Stimulated activated naive CD8-positive, alpha-beta T cell treated with anti-CD3 and anti-CD28 coated beads, Interleukin-15, amount 100 ng/mL, for 72 hours (primary cell): ENCODE measurements at regions not wholly inside any gene's neighbourhood (a gene's known extent, or its start where the extent isn't known, plus 50 kb on each side); places are given as distances from the start of the nearest gene placed in this dataset.
A peak's percentile ranks its signal among the peaks of the same experiment; 100 is the strongest.
"Not testable (repeated sequence)": the region's sequence is repeated elsewhere in the genome, so short reads cannot be mapped to it uniquely, and the experiment has no call there.

Experiments
- ATAC-seq: fragments of 150-1000 bp; cut with Tn5 transposase; 2 replicates; pipeline ENCODE4 v1.10.0; 2021; ENCODE audit warnings: mild to moderate bottlenecking, moderate library complexity
- DNase-seq, 2 donors: peaks; one replicate each; pipeline ENCODE4 v3.0.0; 2021 to 2022
- H3K27ac Mint-ChIP-seq, 2 donors: one replicate each; pipeline ENCODE4 v1.8.0; 2022; ENCODE audit warnings: mild to moderate bottlenecking in 2 of 2, mixed read lengths in 2 of 2, moderate library complexity in 2 of 2
- H3K27me3 Mint-ChIP-seq: one replicate; pipeline ENCODE4 v1.8.0; 2022; ENCODE audit warnings: mixed read lengths
- H3K4me1 Mint-ChIP-seq: one replicate; pipeline ENCODE4 v1.8.0; 2022; ENCODE audit warnings: mild to moderate bottlenecking, mixed read lengths
- H3K4me3 Mint-ChIP-seq, 2 donors: one replicate each; pipeline ENCODE4 v1.8.0; 2022; ENCODE audit warnings: mild to moderate bottlenecking in 2 of 2, mixed read lengths in 2 of 2, moderate library complexity in 1 of 2
- H3K9me3 Mint-ChIP-seq, 2 donors: one replicate each; pipeline ENCODE4 v1.8.0; 2022; ENCODE audit warnings: mixed read lengths in 2 of 2

GRCh38 chr1:213324859-213325258 lies 273.8 kb downstream of the RPS6KC1 start:
- Mint-ChIP-seq H3K27ac (no peak overlapping the region), H3K4me3 (no peak overlapping the region), H3K9me3 (no peaks in the 10 kb centered on the region), H3K4me1 (no peaks in the 10 kb centered on the region), H3K27me3 (no peaks in the 10 kb centered on the region)
- no peak for ATAC-seq
- DNase-seq, result no peak

GRCh38 chr1:213325482-213325881 lies 274.4 kb downstream of the RPS6KC1 start:
- ATAC-seq, result no peak
- DNase-seq, result no peak
- Mint-ChIP-seq H3K9me3 (no peaks in the 10 kb centered on the region), H3K4me1 (no peaks in the 10 kb centered on the region), H3K27ac (no peak overlapping the region), H3K4me3 (no peak overlapping the region), H3K27me3 (no peaks in the 10 kb centered on the region)

- DNase-seq (no peak), ATAC-seq (no peak)
- H3K27ac Mint-ChIP-seq, result no peak overlapping the region
- H3K27me3 Mint-ChIP-seq, result no peaks in the 10 kb centered on the region
- no peaks in the 10 kb centered on the region for H3K9me3 Mint-ChIP-seq
- no peak overlapping the region for H3K4me3 Mint-ChIP-seq
- no peaks in the 10 kb centered on the region for H3K4me1 Mint-ChIP-seq
These were observed 275.4 kb downstream of the RPS6KC1 start for GRCh38 chr1:213326281-213327016.

GRCh38 chr1:213327017-213327667 lies 276.1 kb downstream of the RPS6KC1 start:
- Mint-ChIP-seq H3K4me1 (no peaks in the 10 kb centered on the region), H3K9me3 (no peaks in the 10 kb centered on the region), H3K27me3 (no peaks in the 10 kb centered on the region), H3K4me3 (no peak overlapping the region), H3K27ac (no peak overlapping the region)
- DNase-seq (no peak), ATAC-seq (no peak)

- H3K4me1 Mint-ChIP-seq, result no peaks in the 10 kb centered on the region
- DNase-seq, result no peak
- no peaks in the 10 kb centered on the region for H3K9me3 Mint-ChIP-seq
- H3K4me3 Mint-ChIP-seq, result no peak overlapping the region
- ATAC-seq, result no peak
- no peak overlapping the region for H3K27ac Mint-ChIP-seq
- no peaks in the 10 kb centered on the region for H3K27me3 Mint-ChIP-seq
These were observed 278.5 kb downstream of the RPS6KC1 start for GRCh38 chr1:213329406-213330008.

GRCh38 chr1:213330281-213330680 lies 279.2 kb downstream of the RPS6KC1 start:
- DNase-seq (no peak), ATAC-seq (no peak)
- Mint-ChIP-seq H3K27me3 (no peaks in the 10 kb centered on the region), H3K9me3 (no peaks in the 10 kb centered on the region), H3K4me1 (no peaks in the 10 kb centered on the region), H3K27ac (no peak overlapping the region), H3K4me3 (no peak overlapping the region)

- Mint-ChIP-seq H3K9me3 (no peaks in the 10 kb centered on the region), H3K27me3 (no peaks in the 10 kb centered on the region), H3K27ac (no peak overlapping the region), H3K4me3 (no peak overlapping the region), H3K4me1 (no peaks in the 10 kb centered on the region)
- DNase-seq, result no peak
- ATAC-seq, result no peak
These were observed 280.7 kb downstream of the RPS6KC1 start for GRCh38 chr1:213331631-213332175.

GRCh38 chr1:213332491-213332890 lies 281.4 kb downstream of the RPS6KC1 start:
- Mint-ChIP-seq H3K9me3 (no peaks in the 10 kb centered on the region), H3K27ac (no peak overlapping the region), H3K4me3 (no peak overlapping the region), H3K4me1 (no peaks in the 10 kb centered on the region), H3K27me3 (no peaks in the 10 kb centered on the region)
- ATAC-seq, result no peak
- DNase-seq, result no peak

- no peak for DNase-seq
- Mint-ChIP-seq H3K4me1 (no peaks in the 10 kb centered on the region), H3K27me3 (no peaks in the 10 kb centered on the region), H3K9me3 (no peaks in the 10 kb centered on the region), H3K4me3 (no peak overlapping the region), H3K27ac (no peak overlapping the region)
- no peak for ATAC-seq
These were observed 282.1 kb downstream of the RPS6KC1 start for GRCh38 chr1:213333121-213333520.

GRCh38 chr1:213335084-213335483 lies 284.0 kb downstream of the RPS6KC1 start:
- Mint-ChIP-seq H3K4me3 (no peak overlapping the region), H3K27me3 (no peaks in the 10 kb centered on the region), H3K27ac (no peak overlapping the region), H3K4me1 (no peaks in the 10 kb centered on the region), H3K9me3 (no peaks in the 10 kb centered on the region)
- ATAC-seq (no peak), DNase-seq (no peak)

- no peaks in the 10 kb centered on the region for H3K9me3 Mint-ChIP-seq
- ATAC-seq, result no peak
These were observed 286.1 kb downstream of the RPS6KC1 start for GRCh38 chr1:213337025-213337678.

GRCh38 chr1:213340593-213340992 lies 289.6 kb downstream of the RPS6KC1 start:
- Mint-ChIP-seq H3K9me3 (peaks cover 0 to 5% of the 10 kb centered on the region in 2 donors), H3K4me1 (no peaks in the 10 kb centered on the region), H3K4me3 (no peak overlapping the region), H3K27me3 (no peaks in the 10 kb centered on the region), H3K27ac (no peak overlapping the region)
- DNase-seq, result no peak
- no peak for ATAC-seq

More at GRCh38 chr1:213337025-213337678, 286.1 kb downstream of the RPS6KC1 start:
- no peak for DNase-seq
- Mint-ChIP-seq H3K27ac (no peak overlapping the region), H3K27me3 (no peaks in the 10 kb centered on the region), H3K4me3 (no peak overlapping the region), H3K4me1 (no peaks in the 10 kb centered on the region)

GRCh38 chr1:213345621-213346020 lies 294.6 kb downstream of the RPS6KC1 start:
- no peak overlapping the region for H3K27ac Mint-ChIP-seq
- peaks cover 20% of the 10 kb centered on the region for H3K27me3 Mint-ChIP-seq
- ATAC-seq (no peak), DNase-seq (no peak)
- H3K4me3 Mint-ChIP-seq, result no peak overlapping the region
- no peaks in the 10 kb centered on the region for H3K4me1 Mint-ChIP-seq
- H3K9me3 Mint-ChIP-seq, result peaks cover 0 to 5% of the 10 kb centered on the region in 2 donors

GRCh38 chr1:213357403-213357802 lies 306.4 kb downstream of the RPS6KC1 start:
- DNase-seq (no peak), ATAC-seq (no peak)
- no peaks in the 10 kb centered on the region for H3K27me3 Mint-ChIP-seq
- H3K9me3 Mint-ChIP-seq, result no peaks in the 10 kb centered on the region
- H3K4me3 Mint-ChIP-seq, result no peak overlapping the region
- no peaks in the 10 kb centered on the region for H3K4me1 Mint-ChIP-seq
- H3K27ac Mint-ChIP-seq, result peak overlapping the region in 1 of 2 donors; percentile 53

- not testable (repeated sequence) for ATAC-seq, H3K9me3 Mint-ChIP-seq, H3K27ac Mint-ChIP-seq, DNase-seq, H3K27me3 Mint-ChIP-seq, H3K4me1 Mint-ChIP-seq, H3K4me3 Mint-ChIP-seq
These were observed 307.3 kb downstream of the RPS6KC1 start for GRCh38 chr1:213358368-213358767.

GRCh38 chr1:213362598-213362997 lies 311.6 kb downstream of the RPS6KC1 start:
- ATAC-seq, result no peak
- no peak for DNase-seq
- H3K9me3 Mint-ChIP-seq, result peaks cover 0 to 5% of the 10 kb centered on the region in 2 donors
- H3K4me1 Mint-ChIP-seq, result no peaks in the 10 kb centered on the region
- H3K4me3 Mint-ChIP-seq, result no peak overlapping the region
- no peak overlapping the region for H3K27ac Mint-ChIP-seq
- no peaks in the 10 kb centered on the region for H3K27me3 Mint-ChIP-seq
